ENCODE measurements at regions not wholly inside any gene's neighbourhood (a gene's known extent, or its start where the extent isn't known, plus 50 kb on each side); places are given as distances from the start of the nearest gene placed in this dataset.
A peak's percentile ranks its signal among the peaks of the same experiment; 100 is the strongest.
"Not testable (repeated sequence)": the region's sequence is repeated elsewhere in the genome, so short reads cannot be mapped to it uniquely, and the experiment has no call there.

DNA sequence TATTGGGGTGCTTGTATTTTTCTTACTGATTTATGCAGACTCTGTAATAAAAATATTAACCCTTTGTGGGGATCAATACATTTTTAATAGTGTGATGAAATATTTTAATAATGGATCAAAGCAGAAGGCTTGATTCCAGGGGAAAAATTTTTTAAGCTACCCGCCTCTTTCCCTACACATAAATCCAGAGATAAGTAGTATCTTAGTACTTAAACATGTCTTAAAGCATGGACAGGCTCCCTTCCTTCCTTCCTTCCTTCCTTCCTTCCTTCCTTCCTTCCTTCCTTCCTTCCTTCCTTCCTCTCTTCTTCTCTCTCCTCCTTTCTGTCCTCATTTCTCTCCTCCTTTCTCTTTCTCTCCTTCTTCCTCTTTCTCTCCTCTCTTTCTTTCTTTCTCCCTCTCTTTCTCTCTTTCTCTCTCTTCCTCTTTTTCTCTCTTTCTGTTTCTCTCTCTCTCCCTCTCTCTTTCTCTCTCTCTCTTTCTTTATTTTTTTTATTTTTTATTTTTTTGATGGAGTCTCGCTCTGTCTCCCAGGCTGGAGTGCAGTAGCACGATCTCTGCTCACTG, 78.0 kb upstream of the SPRY4 start:
- DNase-seq, result no peak

- DNase-seq, result no peak
Observed at GRCh38 chr5:142400415-142400814, 75.6 kb upstream of the SPRY4 start.

GRCh38 chr5:142399891-142400290, 75.1 kb upstream of the SPRY4 start:
- DNase-seq, result no peak

- no peak for DNase-seq
Observed at GRCh38 chr5:142398730-142399055, 73.9 kb upstream of the SPRY4 start.

GRCh38 chr5:142398011-142398729, 73.3 kb upstream of the SPRY4 start:
- DNase-seq, result not testable (repeated sequence)

DNA sequence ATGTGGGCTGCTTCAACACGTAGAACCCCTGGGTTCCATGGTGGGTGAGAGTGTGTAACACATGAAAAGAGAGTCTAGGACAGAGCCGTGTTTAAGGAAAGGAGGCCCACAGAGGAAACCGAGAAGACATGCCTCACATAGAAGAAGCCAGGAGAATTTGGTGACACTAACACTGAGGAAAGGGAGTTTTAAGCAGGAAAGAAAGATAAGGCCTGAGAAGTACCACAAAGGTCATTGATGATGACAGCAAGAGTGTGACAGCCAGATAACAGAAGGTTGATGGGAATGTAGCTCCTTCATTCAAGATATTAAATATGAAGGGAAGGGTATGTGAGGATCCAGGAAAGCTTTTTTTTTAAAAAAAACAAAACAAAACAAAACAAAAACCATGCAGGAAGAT, 72.4 kb upstream of the SPRY4 start:
- no peak for DNase-seq

DNA sequence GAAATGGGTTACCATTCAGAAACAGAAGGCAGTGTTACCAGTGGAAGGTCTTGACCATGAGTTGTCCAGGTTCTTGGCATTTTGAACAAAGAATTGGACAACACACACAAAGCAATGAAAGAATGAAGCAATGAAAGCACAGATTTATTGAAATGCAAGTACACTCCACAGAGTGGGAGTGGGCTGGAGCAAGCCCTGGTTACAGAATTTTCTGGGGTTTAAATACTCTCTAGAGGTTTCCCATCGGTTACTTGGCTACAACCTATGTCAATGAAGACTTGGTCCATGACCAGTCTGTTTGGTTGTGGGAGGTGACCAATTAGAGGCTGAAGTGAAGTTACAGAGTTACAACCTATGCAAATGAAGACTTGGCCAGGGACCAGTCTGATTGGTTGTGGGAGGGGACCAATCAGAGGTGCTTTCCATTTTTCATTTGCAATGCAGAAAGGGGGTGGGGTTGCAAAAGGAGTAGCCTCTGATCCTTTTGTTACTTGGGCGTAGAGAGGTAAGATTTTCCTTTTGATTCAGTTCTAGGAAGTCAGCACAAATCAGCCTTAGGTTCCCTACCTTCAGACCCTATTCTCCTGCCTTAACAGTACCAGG, 71.7 kb upstream of the SPRY4 start:
- no peak for DNase-seq

GRCh38 chr5:142395334-142395733, 70.5 kb upstream of the SPRY4 start:
- no peak for DNase-seq

GRCh38 chr5:142391058-142391845, 66.4 kb upstream of the SPRY4 start:
- DNase-seq, result no peak

DNA sequence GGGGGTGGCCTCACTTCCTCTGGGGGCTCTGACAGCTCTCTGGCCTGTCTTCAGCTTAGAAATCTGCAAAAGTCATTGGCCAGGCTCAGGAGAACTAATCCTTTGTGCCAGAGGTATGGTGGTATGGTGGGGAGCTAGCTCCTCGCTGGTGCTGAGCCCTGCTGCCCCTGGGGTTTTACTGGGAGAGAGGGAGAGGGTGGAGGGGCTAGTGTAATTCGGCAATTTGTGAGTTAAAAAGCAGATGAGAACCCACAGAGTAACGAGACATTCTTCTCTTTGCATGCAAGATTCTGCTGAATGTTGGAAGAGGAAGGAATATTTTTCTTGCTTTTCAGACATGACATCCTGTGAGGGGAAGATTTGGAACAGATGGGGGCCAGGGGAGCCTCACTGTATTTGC, 65.5 kb upstream of the SPRY4 start:
- no peak for DNase-seq

DNA sequence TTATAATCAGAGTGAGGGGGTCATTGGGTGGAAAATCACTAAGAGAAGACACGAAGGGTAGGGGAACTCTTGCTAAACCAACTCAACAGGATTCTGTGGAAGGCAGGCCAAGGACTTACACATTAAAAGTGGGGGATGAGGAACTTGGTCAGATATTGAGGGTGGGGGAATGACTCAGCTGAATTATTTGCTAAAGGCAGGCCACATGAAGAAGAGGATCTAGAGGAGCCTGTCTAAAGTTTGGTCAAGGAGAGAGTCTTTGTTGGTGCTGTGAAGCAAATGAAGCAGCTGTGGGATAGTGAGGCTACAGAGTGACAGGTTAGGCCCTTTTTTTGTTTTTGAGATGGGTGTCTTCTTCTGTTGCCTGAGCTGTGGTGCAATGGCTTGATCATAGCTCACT, 63.9 kb upstream of the SPRY4 start:
- DNase-seq, result peak; percentile 63

DNA sequence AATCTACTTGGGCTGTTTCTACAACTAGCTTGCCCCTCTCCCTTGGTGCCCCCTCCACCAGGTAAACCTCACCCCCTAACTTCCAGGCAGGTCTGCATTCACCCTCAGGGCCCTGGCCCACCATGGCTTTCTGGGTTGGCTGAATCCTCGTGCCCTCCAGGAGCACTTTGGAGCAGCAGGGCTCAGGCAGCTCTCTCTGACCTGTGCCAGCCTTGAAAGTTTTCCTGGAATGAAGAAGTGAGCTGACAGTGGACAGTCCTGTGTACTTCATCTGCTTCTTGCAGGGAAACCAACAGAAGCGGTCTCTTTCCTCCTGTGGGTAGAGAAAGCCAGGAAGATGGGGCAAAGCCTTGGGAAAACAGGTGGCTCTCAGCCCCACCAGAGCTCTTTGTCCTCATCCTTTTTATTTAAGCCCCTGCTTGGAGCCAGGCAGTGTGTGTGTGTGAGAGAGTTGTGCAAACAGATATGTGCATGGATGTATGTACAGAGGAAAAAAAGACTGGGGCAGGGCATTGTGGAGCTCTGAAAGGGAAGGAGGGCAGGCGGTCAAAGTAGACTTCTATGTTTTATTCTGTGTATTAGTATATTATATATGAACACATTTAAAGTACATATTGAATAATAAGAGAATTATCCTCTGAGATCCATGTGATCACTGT, 62.3 kb upstream of the SPRY4 start:
- DNase-seq, result no peak

- DNase-seq, result peak; percentile 56
Observed at GRCh38 chr5:142386137-142387023, 61.6 kb upstream of the SPRY4 start.

GRCh38 chr5:142385194-142385593, 60.4 kb upstream of the SPRY4 start:
- no peak for DNase-seq

GRCh38 chr5:142384014-142384413, 59.2 kb upstream of the SPRY4 start:
- no peak for DNase-seq

DNA sequence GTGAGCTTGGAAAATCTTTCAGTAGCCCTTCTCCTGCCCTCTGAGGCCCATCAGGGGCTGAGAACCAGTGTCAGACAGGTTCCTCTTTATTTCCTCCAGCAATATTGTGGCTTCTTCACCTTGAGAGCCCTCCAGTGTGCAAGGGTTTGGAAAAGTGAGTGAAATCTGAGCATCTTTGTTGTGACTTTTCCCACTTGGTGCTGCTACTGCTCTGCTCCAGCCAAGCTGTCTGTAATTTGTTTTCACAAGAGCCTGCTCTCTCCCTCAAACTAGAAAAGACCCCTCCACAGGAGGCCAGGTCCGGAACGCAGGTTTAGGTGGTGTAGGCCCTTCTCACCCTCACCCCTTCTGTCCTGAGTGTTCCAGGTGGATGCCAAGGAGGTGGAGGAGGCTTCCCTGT, 57.4 kb upstream of the SPRY4 start:
- no peak for DNase-seq

GRCh38 chr5:142378737-142379634, 54.2 kb upstream of the SPRY4 start:
- no peak for DNase-seq

DNA sequence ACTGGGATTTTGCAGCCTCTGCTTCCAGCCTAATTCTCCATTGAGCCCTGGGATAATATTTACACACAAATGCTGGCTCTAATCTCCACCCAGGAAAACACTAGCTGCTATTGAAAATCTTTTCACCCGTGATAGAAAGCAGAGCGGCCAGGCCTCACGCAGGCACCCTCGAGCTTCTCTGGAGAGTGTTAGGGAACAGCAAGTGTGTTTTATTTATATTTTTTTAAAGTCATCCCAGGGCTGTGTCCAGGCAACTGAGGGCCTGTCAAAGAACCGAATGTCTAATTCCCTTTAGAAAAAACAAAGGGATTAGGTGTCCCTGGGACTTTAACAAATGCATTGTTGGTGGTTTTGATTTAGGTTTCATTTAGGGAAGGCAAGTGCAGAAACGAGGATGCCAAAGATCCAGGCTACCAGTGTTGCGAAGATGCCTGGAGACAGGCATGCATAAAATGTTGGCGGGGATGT, 51.2 kb upstream of the SPRY4 start:
- DNase-seq, result no peak
